PC-9 (cell line): ENCODE measurements at regions not wholly inside any gene's neighbourhood (a gene's known extent, or its start where the extent isn't known, plus 50 kb on each side); places are given as distances from the start of the nearest gene placed in this dataset.

Experiments
- BruUV-seq: library from RNA; stranded (reverse); fragments of 400-500 nt; replicated peaks from 2 replicates; lab custom pipeline; 2021; lab: Mats Ljungman, UMichigan
- CTCF ChIA-PET: fragments of 300-600 bp; sonication (Branson Sonifier 250); formaldehyde crosslinking; loops from one replicate; lab custom pipeline; 2022; ENCODE audit warnings: antibody characterized with exemption; lab: Charles Lee
- POLR2A ChIA-PET: fragments of 300-600 bp; sonication (Branson Sonifier 250); formaldehyde crosslinking; loops from one replicate; lab custom pipeline; 2022; ENCODE audit warnings: antibody characterized with exemption; ENCODE audit not compliant: unreplicated experiment; lab: Charles Lee
- DNase-seq, 2 experiments: peaks; one replicate each; pipeline versions ENCODE4 v3.0.0 to v3.0.0-alpha.2; 2015 to 2022; ENCODE audit warnings: mixed read lengths in 1 of 2
- H2AFZ ChIP-seq: fragments of 200-600 bp; sonication (generic); 2 replicates; pipeline ENCODE4 v1.8.1; 2017; ENCODE audit warnings: antibody characterized with exemption
- H3F3A ChIP-seq: fragments of 200-600 bp; sonication (generic); 2 replicates; pipeline ENCODE4 v1.8.1; 2017; ENCODE audit warnings: antibody characterized with exemption, mild to moderate bottlenecking, low read depth; ENCODE audit not compliant: insufficient read depth
- H3K27ac ChIP-seq: fragments of 200-600 bp; sonication (generic); 2 replicates; pipeline ENCODE4 v1.6.1; 2016; ENCODE audit warnings: mixed run types
- H3K27me3 ChIP-seq: fragments of 200-600 bp; sonication (generic); 2 replicates; pipeline ENCODE4 v1.6.1; 2016; ENCODE audit warnings: low read depth, mixed run types; ENCODE audit not compliant: insufficient read depth
- H3K36me3 ChIP-seq: fragments of 200-600 bp; sonication (generic); 2 replicates; pipeline ENCODE4 v1.6.1; 2016; ENCODE audit warnings: low read depth, mixed run types
- H3K4me1 ChIP-seq: fragments of 200-600 bp; sonication (generic); replicated peaks from 2 replicates; pipeline ENCODE4 v1.6.1; 2016; ENCODE audit warnings: mixed run types; ENCODE audit not compliant: insufficient read depth
- H3K4me2 ChIP-seq: fragments of 200-600 bp; sonication (generic); 2 replicates; pipeline ENCODE4 v1.6.1; 2017; ENCODE audit warnings: mixed run types
- H3K4me3 ChIP-seq: fragments of 200-600 bp; sonication (generic); 2 replicates; pipeline ENCODE4 v1.6.1; 2016; ENCODE audit warnings: mixed run types
- H3K79me2 ChIP-seq: fragments of 200-600 bp; sonication (generic); 2 replicates; pipeline ENCODE4 v1.6.1; 2017; ENCODE audit warnings: low read depth, mixed run types
- H3K9me2 ChIP-seq: fragments of 200-600 bp; sonication (generic); 2 replicates; pipeline ENCODE4 v1.8.1; 2017; ENCODE audit warnings: mild to moderate bottlenecking; ENCODE audit not compliant: insufficient read depth
- H3K9me3 ChIP-seq: fragments of 200-600 bp; sonication (generic); 2 replicates; pipeline ENCODE4 v1.8.1; 2016; ENCODE audit warnings: low read depth; ENCODE audit not compliant: insufficient read depth
- H4K20me1 ChIP-seq: fragments of 200-600 bp; sonication (generic); 2 replicates; pipeline ENCODE4 v1.8.1; 2017; ENCODE audit not compliant: insufficient read depth
- EZH2 ChIP-seq: fragments of 200-600 bp; sonication (generic); IDR thresholded peaks from 2 replicates; pipeline ENCODE4 v1.8.0; 2017; ENCODE audit warnings: antibody characterized with exemption, low read depth
- intact Hi-C: fragments of 100-400 bp; cut with micrococcal nuclease; formaldehyde crosslinking; loops from one replicate; pipeline ENCODE4 v1.10.0; 2022; ENCODE audit not compliant: unreplicated experiment
- TF ChIP-seq, protein P1 (sequence below): fragments of 200-600 bp; sonication (generic); conservative IDR thresholded peaks from 2 replicates; pipeline ENCODE4 v1.6.1; 2017; ENCODE audit warnings: mixed run types, antibody characterized with exemption, mild to moderate bottlenecking, moderate library complexity

DNA sequence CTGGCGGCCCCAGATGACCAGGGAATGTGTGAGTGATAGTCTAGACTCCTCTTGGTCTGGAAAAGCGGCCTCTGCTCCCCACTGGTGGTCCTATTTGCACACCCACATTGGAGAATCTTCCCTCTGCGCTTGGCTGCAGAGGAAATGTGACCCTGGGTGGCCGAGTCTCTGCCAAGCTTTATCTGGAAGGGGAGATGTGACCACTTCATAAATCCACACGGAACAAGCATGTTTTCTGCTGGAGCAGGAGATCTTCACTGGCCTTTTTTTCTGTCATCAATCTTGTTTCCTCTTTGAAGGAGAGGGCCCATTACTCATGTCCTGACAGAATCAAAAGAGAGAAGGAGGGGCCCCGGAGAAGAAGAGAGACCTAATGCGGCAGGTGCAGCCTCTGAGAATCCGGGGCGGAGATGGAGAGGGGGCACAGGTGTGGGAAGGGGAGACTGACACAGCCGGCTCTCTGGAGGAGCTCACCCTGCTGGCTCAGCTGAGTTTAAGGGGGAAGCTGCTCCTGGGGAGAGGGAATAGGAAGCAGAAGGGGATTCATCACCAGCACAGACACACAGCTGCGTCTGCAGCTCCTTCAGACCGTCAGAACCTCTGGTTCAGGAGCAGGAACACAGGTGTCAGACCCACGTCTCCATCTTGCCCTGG is 116.3 kb downstream of the SOX9 start:
- Histone ChIP-seq H3K9me2 (no peaks in the 10 kb centered on the region), H3K79me2 (no peaks in the 10 kb centered on the region), H2AFZ (no peak overlapping the region), H3K27ac (no peak overlapping the region), H3F3A (no peaks in the 10 kb centered on the region), H3K9me3 (0 out of 2 replicates have a peak, but pooled peaks cover 6% of the 10 kb centered on the region), H3K4me3 (no peak overlapping the region), H3K36me3 (no peaks in the 10 kb centered on the region), H3K27me3 (0 out of 2 replicates have a peak, but pooled peaks cover 3% of the 10 kb centered on the region), H3K4me2 (no peak overlapping the region), H4K20me1 (no peaks in the 10 kb centered on the region), H3K4me1 (no peaks in the 10 kb centered on the region)
- ChIA-PET CTCF (no interaction called here), POLR2A (no interaction called here)
- no peak for TF ChIP-seq EZH2
- TF ChIP-seq, protein P1, sequence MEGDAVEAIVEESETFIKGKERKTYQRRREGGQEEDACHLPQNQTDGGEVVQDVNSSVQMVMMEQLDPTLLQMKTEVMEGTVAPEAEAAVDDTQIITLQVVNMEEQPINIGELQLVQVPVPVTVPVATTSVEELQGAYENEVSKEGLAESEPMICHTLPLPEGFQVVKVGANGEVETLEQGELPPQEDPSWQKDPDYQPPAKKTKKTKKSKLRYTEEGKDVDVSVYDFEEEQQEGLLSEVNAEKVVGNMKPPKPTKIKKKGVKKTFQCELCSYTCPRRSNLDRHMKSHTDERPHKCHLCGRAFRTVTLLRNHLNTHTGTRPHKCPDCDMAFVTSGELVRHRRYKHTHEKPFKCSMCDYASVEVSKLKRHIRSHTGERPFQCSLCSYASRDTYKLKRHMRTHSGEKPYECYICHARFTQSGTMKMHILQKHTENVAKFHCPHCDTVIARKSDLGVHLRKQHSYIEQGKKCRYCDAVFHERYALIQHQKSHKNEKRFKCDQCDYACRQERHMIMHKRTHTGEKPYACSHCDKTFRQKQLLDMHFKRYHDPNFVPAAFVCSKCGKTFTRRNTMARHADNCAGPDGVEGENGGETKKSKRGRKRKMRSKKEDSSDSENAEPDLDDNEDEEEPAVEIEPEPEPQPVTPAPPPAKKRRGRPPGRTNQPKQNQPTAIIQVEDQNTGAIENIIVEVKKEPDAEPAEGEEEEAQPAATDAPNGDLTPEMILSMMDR: no peak
- BruUV-seq: no TSS peak
- DNase-seq: no peak
- intact Hi-C loops: no loop called here

DNA sequence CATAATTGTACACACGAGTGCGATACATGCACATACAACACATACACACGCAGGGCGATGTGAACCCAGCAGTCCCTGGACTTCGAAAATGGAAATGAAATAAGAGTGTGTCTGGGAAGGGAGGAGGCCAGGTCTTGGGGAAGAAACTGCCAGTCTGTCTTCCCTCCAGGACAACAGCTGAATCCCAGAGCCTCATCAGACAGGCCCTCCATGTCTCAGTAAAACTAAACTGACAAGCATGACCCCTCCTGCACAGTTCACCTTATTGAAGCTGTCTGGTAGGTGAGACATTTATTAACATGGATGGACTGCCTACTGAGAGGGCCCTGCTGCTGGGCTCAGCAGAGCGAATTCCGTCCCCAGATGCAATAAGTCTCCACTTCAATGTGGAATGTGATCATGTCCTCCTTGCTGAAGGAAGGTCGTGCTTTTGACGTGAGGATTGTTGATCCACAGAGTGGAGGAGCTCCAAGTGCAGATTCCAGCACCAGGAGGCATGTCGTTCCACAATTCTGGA is 117.4 kb downstream of the SOX9 start:
- no peak for DNase-seq
- CTCF ChIA-PET: interaction anchor here (0.6 kb wide), 1 partner anchor 122 kb away, joined by 5 read pairs; no protein-coding TSS in a partner anchor
- Histone ChIP-seq H4K20me1 (no peaks in the 10 kb centered on the region), H3K36me3 (no peaks in the 10 kb centered on the region), H3K4me2 (no peak overlapping the region), H3K9me2 (no peaks in the 10 kb centered on the region), H3F3A (no peaks in the 10 kb centered on the region), H2AFZ (no peak overlapping the region), H3K4me3 (no peak overlapping the region), H3K4me1 (no peaks in the 10 kb centered on the region), H3K79me2 (no peaks in the 10 kb centered on the region), H3K9me3 (no peaks in the 10 kb centered on the region; the same call in 1 of the 2 replicates), H3K27ac (no peak overlapping the region), H3K27me3 (0 out of 2 replicates have a peak, but pooled peaks cover 3% of the 10 kb centered on the region)
- TF ChIP-seq EZH2: no peak
- TF ChIP-seq, protein P1: no peak
- POLR2A ChIA-PET: no interaction called here
- intact Hi-C loops: no loop called here
- BruUV-seq: no TSS peak

DNA sequence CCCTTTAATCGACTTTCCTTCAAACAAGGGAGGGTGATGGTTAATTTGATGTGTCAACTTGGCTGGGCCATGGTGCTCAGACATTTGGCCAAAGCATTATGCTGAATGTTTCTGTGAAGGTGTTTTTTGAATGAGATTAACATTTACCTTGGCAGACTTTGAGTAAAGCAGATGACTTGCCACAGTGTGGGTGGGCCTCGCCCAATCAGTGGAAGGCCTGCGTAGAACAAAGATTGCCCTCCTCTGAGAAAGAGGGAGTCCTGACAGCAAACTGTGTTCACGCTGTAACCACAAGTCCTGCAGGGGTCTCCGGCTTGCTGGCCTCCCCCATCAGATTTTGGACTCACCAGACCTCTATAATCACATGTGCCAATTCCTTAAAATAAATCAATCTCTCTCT is 118.7 kb downstream of the SOX9 start:
- Histone ChIP-seq H3K27me3 (0 out of 2 replicates have a peak, but pooled peaks cover 3% of the 10 kb centered on the region), H3K79me2 (no peaks in the 10 kb centered on the region), H3K4me3 (no peak overlapping the region), H3K4me2 (no peak overlapping the region), H3F3A (peaks cover 10% of the 10 kb centered on the region; the same call in 1 of the 2 replicates), H3K9me3 (no peaks in the 10 kb centered on the region; the same call in none of the 2 replicates), H3K27ac (no peak overlapping the region), H4K20me1 (no peaks in the 10 kb centered on the region), H3K4me1 (no peaks in the 10 kb centered on the region), H2AFZ (no peak overlapping the region), H3K9me2 (no peaks in the 10 kb centered on the region), H3K36me3 (no peaks in the 10 kb centered on the region)
- BruUV-seq: no TSS peak
- CTCF ChIA-PET: no interaction called here
- TF ChIP-seq, protein P1: no peak
- no peak for TF ChIP-seq EZH2
- no peak for DNase-seq
- POLR2A ChIA-PET: no interaction called here
- intact Hi-C loops: no loop called here
